GM19397 (cell line): ENCODE measurements at regions not wholly inside any gene's neighbourhood (a gene's known extent, or its start where the extent isn't known, plus 50 kb on each side); places are given as distances from the start of the nearest gene placed in this dataset.
A peak's percentile ranks its signal among the peaks of the same experiment; 100 is the strongest.

Experiments used
- ATAC-seq: cut with Tn5 transposase; IDR thresholded peaks from one replicate; pipeline ENCODE4 v1.9.1; 2021; ENCODE audit warnings: mild to moderate bottlenecking, moderate library complexity; ENCODE audit not compliant: unreplicated experiment

GRCh38 chr6:137434640-137435039 lies 59.6 kb downstream of the OLIG3 start:
- ATAC-seq, result no peak

- ATAC-seq, result peak; percentile 86
These were observed 62.1 kb downstream of the OLIG3 start for GRCh38 chr6:137432054-137432611.

- ATAC-seq, result peak; percentile 60
These were observed 63.2 kb downstream of the OLIG3 start for GRCh38 chr6:137430954-137431353.

GRCh38 chr6:137427656-137428290 lies 66.4 kb downstream of the OLIG3 start:
- ATAC-seq, result no peak

GRCh38 chr6:137426007-137426689 lies 68.0 kb downstream of the OLIG3 start:
- ATAC-seq, result no peak

- ATAC-seq, result no peak
These were observed 69.9 kb downstream of the OLIG3 start for GRCh38 chr6:137424251-137424650.

GRCh38 chr6:137423451-137424168 lies 70.6 kb downstream of the OLIG3 start:
- no peak for ATAC-seq

GRCh38 chr6:137417396-137417795 lies 76.8 kb downstream of the OLIG3 start:
- ATAC-seq, result no peak

- ATAC-seq, result no peak
These were observed 77.7 kb downstream of the OLIG3 start for GRCh38 chr6:137416376-137417109.

- ATAC-seq, result no peak
These were observed 78.4 kb downstream of the OLIG3 start for GRCh38 chr6:137415834-137416190.

- no peak for ATAC-seq
These were observed 78.9 kb downstream of the OLIG3 start for GRCh38 chr6:137415127-137415833.

GRCh38 chr6:137414599-137414998 lies 79.6 kb downstream of the OLIG3 start:
- no peak for ATAC-seq

GRCh38 chr6:137413482-137413881 lies 80.7 kb downstream of the OLIG3 start:
- ATAC-seq, result no peak

GRCh38 chr6:137412562-137412961 lies 81.6 kb downstream of the OLIG3 start:
- ATAC-seq, result no peak

GRCh38 chr6:137409266-137409777 lies 84.9 kb downstream of the OLIG3 start:
- ATAC-seq, result no peak

GRCh38 chr6:137407816-137408215 lies 86.4 kb downstream of the OLIG3 start:
- ATAC-seq, result no peak

GRCh38 chr6:137405806-137406205 lies 88.4 kb downstream of the OLIG3 start:
- no peak for ATAC-seq

GRCh38 chr6:137403855-137404254 lies 90.3 kb downstream of the OLIG3 start:
- ATAC-seq, result no peak

- no peak for ATAC-seq
These were observed 90.8 kb downstream of the OLIG3 start for GRCh38 chr6:137403443-137403842.

- ATAC-seq, result no peak
These were observed 92.0 kb downstream of the OLIG3 start for GRCh38 chr6:137402143-137402680.
